RWPE1 (cell line): ENCODE measurements at regions not wholly inside any gene's neighbourhood (a gene's known extent, or its start where the extent isn't known, plus 50 kb on each side); places are given as distances from the start of the nearest gene placed in this dataset.
"Not testable (repeated sequence)": the region's sequence is repeated elsewhere in the genome, so short reads cannot be mapped to it uniquely, and the experiment has no call there.

Experiments used
- CTCF ChIA-PET: fragments of 350-600 bp; sonication (Branson Sonifier 250); formaldehyde crosslinking; extraction: SDS; loops from one replicate; lab custom pipeline; 2021; lab: Yijun Ruan, JAX
- POLR2A ChIA-PET: fragments of 400-600 bp; formaldehyde crosslinking; extraction: SDS; loops from one replicate; lab custom pipeline; 2020; ENCODE audit warnings: antibody characterized with exemption; ENCODE audit not compliant: low non-redundant PET; lab: Yijun Ruan, JAX
- DNase-seq: peaks from one replicate; pipeline ENCODE4 v3.0.0; 2012; ENCODE audit warnings: low spot score
- H3K27ac ChIP-seq: fragments of 450-650 bp; 2 replicates; pipeline ENCODE4 v1.5.1; 2017
- CTCF ChIP-seq: fragments of 450-650 bp; conservative IDR thresholded peaks from 2 replicates; pipeline ENCODE4 v1.5.1; 2017; ENCODE audit warnings: low read depth, mild to moderate bottlenecking

- CTCF ChIA-PET, result interaction anchor here (0.6 kb wide), 1 partner anchor 8 kb away, joined by 3 read pairs; no protein-coding TSS in a partner anchor
- H3K27ac ChIP-seq, result peak overlapping the region; percentile 75
- TF ChIP-seq CTCF, result no peak
- no peak for DNase-seq
- POLR2A ChIA-PET, result no interaction called here
These were observed 52.2 kb downstream of the CALML3 start for GRCh38 chr10:5576780-5577624.

- H3K27ac ChIP-seq, DNase-seq: not testable (repeated sequence)
- ChIA-PET CTCF (interaction anchor here (1.1 kb wide), 1 partner anchor 13 kb away, joined by 3 read pairs; no protein-coding TSS in a partner anchor), POLR2A (interaction anchor here (0.7 kb wide), 1 partner anchor 17 kb away, joined by 7 read pairs; no protein-coding TSS in a partner anchor)
These were observed 55.3 kb downstream of the CALML3 start for GRCh38 chr10:5580038-5580428.

- CTCF ChIA-PET, result no interaction called here
- POLR2A ChIA-PET, result interaction anchor here (0.5 kb wide), 1 partner anchor 54 kb away, joined by 3 read pairs; no protein-coding TSS in a partner anchor
These were observed 57.2 kb downstream of the CALML3 start for GRCh38 chr10:5581670-5582566.

GRCh38 chr10:5582736-5583135 lies 58.0 kb downstream of the CALML3 start:
- H3K27ac ChIP-seq, result peak overlapping the region; percentile 83
- no peak for TF ChIP-seq CTCF
- no peak for DNase-seq
- ChIA-PET POLR2A (no interaction called here), CTCF (interaction anchor here (0.7 kb wide), 1 partner anchor 18 kb away, joined by 4 read pairs; no protein-coding TSS in a partner anchor)

More at GRCh38 chr10:5581670-5582566, 57.2 kb downstream of the CALML3 start:
- peak overlapping the region; percentile 83; the same call in 1 of the 2 replicates for H3K27ac ChIP-seq
- no peak for DNase-seq
- TF ChIP-seq CTCF, result no peak

- DNase-seq, result peak; percentile 62
- ChIA-PET POLR2A (interaction anchor here (0.5 to 1.1 kb wide), 3 partner anchors 10 to 46 kb away, joined by 3 to 4 read pairs (median 4); no protein-coding TSS in a partner anchor), CTCF (interaction anchor here (0.6 to 1.4 kb wide), 4 partner anchors 14 to 39 kb away, joined by 3 to 5 read pairs (median 4); no protein-coding TSS in a partner anchor)
- peak overlapping the region; percentile 83 for H3K27ac ChIP-seq
- no peak for TF ChIP-seq CTCF
These were observed 58.9 kb downstream of the CALML3 start for GRCh38 chr10:5583525-5584175.

GRCh38 chr10:5584895-5585516 lies 60.2 kb downstream of the CALML3 start:
- ChIA-PET POLR2A (interaction anchor here (1.1 kb wide), 1 partner anchor 12 kb away, joined by 4 read pairs; no protein-coding TSS in a partner anchor), CTCF (interaction anchor here (0.6 to 1.6 kb wide), 5 partner anchors 8 to 38 kb away, joined by 3 to 6 read pairs (median 3); no protein-coding TSS in a partner anchor)
- no peak for TF ChIP-seq CTCF
- peak; percentile 93 for DNase-seq
- H3K27ac ChIP-seq, result peak overlapping the region; percentile 83
